ENCODE measurements at regions not wholly inside any gene's neighbourhood (a gene's known extent, or its start where the extent isn't known, plus 50 kb on each side); places are given as distances from the start of the nearest gene placed in this dataset.

DNA sequence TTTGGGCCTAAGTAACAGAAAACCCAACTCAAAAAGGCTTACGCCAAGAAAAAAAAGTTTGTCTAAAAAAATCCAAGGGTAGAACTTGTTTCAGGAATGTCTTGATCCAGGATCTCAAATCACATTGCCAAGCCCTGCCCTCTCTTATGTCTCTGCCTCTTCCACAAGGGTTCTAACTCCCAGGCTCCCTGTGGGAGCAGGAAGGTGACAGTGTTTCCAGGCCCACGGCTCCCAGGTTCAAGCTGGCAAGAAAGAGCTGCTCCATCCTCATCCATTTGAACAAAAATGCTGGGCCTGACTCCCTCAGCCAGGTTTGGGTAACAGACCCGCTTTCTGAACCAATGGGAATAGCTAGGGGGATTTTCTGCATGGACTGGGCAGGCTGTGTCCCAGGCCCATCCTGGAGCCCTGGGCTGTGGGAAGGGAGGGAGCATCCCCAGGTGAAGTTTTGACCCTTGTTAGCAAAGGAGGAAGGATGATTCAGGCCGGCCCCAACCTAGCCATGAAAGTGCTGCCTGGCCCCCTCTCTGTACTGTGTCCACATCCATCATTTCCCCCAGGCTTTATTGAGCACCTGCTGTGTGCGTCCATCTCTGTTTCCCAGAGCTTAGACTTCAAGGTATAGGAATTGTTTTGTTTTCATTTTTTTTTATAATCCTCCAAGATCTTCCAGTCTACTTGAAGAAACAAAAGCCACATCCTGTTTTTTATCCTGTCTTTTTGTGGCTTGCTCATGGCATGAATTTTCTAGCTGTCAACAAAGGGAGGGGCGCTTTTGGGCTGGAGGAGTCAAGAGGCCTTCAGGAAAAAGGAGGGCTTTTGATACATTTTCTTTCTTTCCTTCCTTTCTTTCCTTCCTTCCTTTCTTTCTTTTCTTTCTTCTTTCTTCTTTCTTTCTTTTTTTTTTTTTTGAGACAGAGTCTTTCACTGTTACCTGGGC is 159.8 kb downstream of the TFAP2C start:
- H3K36me3 ChIP-seq (ENCODE audit: control insufficient read depth, insufficient read depth, low read length) = no peaks in the 10 kb centered on the region
- H3K27me3 ChIP-seq (replicated peaks; ENCODE audit: control insufficient read depth, insufficient read depth, low read length) = no peaks in the 10 kb centered on the region
- no peak for DNase-seq (ENCODE audit: extremely low read depth, insufficient read length)
- H3K4me3 ChIP-seq (replicated peaks; ENCODE audit: low read depth, low read length) = no peak overlapping the region
- TF ChIP-seq, protein P1, sequence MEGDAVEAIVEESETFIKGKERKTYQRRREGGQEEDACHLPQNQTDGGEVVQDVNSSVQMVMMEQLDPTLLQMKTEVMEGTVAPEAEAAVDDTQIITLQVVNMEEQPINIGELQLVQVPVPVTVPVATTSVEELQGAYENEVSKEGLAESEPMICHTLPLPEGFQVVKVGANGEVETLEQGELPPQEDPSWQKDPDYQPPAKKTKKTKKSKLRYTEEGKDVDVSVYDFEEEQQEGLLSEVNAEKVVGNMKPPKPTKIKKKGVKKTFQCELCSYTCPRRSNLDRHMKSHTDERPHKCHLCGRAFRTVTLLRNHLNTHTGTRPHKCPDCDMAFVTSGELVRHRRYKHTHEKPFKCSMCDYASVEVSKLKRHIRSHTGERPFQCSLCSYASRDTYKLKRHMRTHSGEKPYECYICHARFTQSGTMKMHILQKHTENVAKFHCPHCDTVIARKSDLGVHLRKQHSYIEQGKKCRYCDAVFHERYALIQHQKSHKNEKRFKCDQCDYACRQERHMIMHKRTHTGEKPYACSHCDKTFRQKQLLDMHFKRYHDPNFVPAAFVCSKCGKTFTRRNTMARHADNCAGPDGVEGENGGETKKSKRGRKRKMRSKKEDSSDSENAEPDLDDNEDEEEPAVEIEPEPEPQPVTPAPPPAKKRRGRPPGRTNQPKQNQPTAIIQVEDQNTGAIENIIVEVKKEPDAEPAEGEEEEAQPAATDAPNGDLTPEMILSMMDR (IDR thresholded peaks at IDR 0.05; ENCODE audit: insufficient read depth, low read length, poor library complexity, severe bottlenecking) = no peak

DNA sequence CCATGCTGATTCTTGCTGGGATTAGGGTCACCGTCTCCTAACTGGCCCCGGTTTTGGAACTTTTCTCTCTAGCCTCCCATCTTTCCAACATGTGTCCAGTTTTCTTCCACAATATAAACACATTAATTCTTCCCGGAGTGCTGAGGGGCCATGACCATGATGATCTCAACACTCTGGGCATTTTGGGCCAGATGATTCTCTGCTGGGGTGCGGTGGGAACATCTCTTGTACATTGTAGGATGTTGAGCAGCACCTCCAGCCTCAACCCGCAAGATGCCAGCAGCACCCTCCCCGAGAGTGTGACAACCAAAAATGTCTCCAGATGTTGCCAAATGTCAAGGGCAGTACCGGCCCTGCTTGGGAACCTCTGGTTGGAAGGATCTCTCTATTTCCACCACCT is 164.8 kb downstream of the TFAP2C start:
- Histone ChIP-seq H3K36me3 (ENCODE audit: control insufficient read depth, insufficient read depth, low read length) (no peaks in the 10 kb centered on the region), H3K4me3 (replicated peaks; ENCODE audit: low read depth, low read length) (no peak overlapping the region), H3K27me3 (replicated peaks; ENCODE audit: control insufficient read depth, insufficient read depth, low read length) (no peaks in the 10 kb centered on the region)
- no peak for DNase-seq (ENCODE audit: extremely low read depth, insufficient read length)
- TF ChIP-seq, protein P1 (IDR thresholded peaks at IDR 0.05; ENCODE audit: insufficient read depth, low read length, poor library complexity, severe bottlenecking) = no peak

DNA sequence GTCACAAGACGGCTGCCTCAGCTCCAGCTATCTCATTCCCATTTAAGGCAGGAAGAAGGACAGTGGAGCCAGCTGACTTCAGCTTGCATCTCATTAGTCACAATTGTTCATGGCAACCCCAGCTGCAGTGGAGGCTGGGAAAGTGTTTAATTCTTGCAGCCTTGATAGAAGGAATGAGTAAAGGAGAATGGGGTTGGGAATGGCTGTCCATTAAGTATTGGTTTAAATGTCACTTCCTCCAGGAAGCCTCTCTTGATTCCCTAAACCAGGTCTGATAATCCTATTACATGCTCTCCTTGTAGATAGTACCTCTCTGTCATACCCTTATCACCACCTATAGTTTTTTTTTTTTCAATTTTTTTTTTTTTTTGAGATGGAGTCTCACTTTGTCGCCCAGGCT is 166.4 kb downstream of the TFAP2C start:
- TF ChIP-seq, protein P1 (IDR thresholded peaks at IDR 0.05; ENCODE audit: insufficient read depth, low read length, poor library complexity, severe bottlenecking) = no peak
- Histone ChIP-seq H3K4me3 (replicated peaks; ENCODE audit: low read depth, low read length) (no peak overlapping the region), H3K36me3 (ENCODE audit: control insufficient read depth, insufficient read depth, low read length) (no peaks in the 10 kb centered on the region), H3K27me3 (replicated peaks; ENCODE audit: control insufficient read depth, insufficient read depth, low read length) (no peaks in the 10 kb centered on the region)
- no peak for DNase-seq (ENCODE audit: extremely low read depth, insufficient read length)

DNA sequence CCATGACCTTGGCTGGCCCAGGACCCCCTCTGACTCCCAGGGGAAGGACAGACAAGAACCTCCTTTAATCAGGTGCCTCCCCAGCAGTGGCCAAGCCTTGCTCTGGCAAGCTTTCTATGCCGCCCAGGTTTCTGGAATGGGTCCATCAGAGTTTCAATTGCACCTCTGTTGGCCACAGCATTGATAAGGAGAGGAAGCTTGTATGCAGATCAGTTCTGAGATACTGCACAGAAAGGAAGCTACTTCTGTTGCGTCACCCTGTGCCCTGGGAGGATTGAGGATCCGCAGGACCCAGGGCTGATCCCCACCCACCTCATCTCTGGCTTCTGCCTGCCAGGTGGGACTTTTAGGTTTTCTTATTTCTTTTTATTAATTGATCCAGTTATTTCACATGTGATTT is 167.2 kb downstream of the TFAP2C start:
- DNase-seq (ENCODE audit: extremely low read depth, insufficient read length) = no peak
- Histone ChIP-seq H3K27me3 (replicated peaks; ENCODE audit: control insufficient read depth, insufficient read depth, low read length) (no peaks in the 10 kb centered on the region), H3K4me3 (replicated peaks; ENCODE audit: low read depth, low read length) (no peak overlapping the region), H3K36me3 (ENCODE audit: control insufficient read depth, insufficient read depth, low read length) (no peaks in the 10 kb centered on the region)
- TF ChIP-seq, protein P1 (IDR thresholded peaks at IDR 0.05; ENCODE audit: insufficient read depth, low read length, poor library complexity, severe bottlenecking) = no peak

DNA sequence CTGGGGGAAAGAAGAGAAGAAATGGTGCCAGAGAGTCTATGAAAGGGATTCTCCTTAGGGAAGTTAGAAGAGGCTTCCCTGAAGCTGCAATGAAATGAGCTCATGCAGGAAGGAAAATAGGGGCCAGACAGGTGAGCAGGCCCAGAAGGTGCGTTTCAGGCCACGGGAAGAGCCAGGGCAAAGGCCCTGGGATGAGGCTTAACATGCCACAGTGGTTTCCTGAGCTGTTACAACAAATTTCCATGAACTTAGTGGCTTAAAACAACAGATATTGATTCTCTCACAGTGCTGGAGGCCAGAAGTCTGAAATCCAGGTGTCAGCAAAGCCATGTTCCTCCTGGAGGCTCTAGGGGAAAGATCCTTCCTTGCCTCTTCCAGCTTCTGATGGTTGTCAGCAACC is 167.9 kb downstream of the TFAP2C start:
- Histone ChIP-seq H3K4me3 (replicated peaks; ENCODE audit: low read depth, low read length) (no peak overlapping the region), H3K27me3 (replicated peaks; ENCODE audit: control insufficient read depth, insufficient read depth, low read length) (no peaks in the 10 kb centered on the region), H3K36me3 (ENCODE audit: control insufficient read depth, insufficient read depth, low read length) (no peaks in the 10 kb centered on the region)
- TF ChIP-seq, protein P1 (IDR thresholded peaks at IDR 0.05; ENCODE audit: insufficient read depth, low read length, poor library complexity, severe bottlenecking) = no peak
- no peak for DNase-seq (ENCODE audit: extremely low read depth, insufficient read length)

All from GM06990 (cell line).